ENCODE measurements at regions not wholly inside any gene's neighbourhood (a gene's known extent, or its start where the extent isn't known, plus 50 kb on each side); places are given as distances from the start of the nearest gene placed in this dataset.

- H3K27ac ChIP-seq: no peak overlapping the region
- H3K36me3 ChIP-seq (replicated peaks in 1 of 2): no peaks in the 10 kb centered on the region
- 19 to 50% (median 30%) methylated on average over 1 of the region's 1 CpG for WGBS, 4 donors
- intact Hi-C loops (cut with DNase I): no loop called here
- no peak for DNase-seq
- H3K4me3 ChIP-seq: no peak overlapping the region
- no peaks in the 10 kb centered on the region for H3K4me1 ChIP-seq (replicated peaks in 1 of 2)
- H3K9me3 ChIP-seq (replicated peaks in 1 of 3): no peaks in the 10 kb centered on the region
- H3K27me3 ChIP-seq: no peaks in the 10 kb centered on the region
- TF ChIP-seq CTCF (IDR thresholded peaks at IDR 0.05) (no peak), POLR2A (IDR thresholded peaks at IDR 0.05) (no peak)
These were observed 113.3 kb downstream of the IL20RB start for GRCh38 chr3:137071104-137071503.

- H3K36me3 ChIP-seq (replicated peaks in 1 of 2): no peaks in the 10 kb centered on the region
- WGBS, 4 donors: 78 to 90% (median 82%) methylated on average over 2 of the region's 2 CpGs
- TF ChIP-seq CTCF (IDR thresholded peaks at IDR 0.05) (no peak), POLR2A (IDR thresholded peaks at IDR 0.05) (no peak)
- DNase-seq: no peak
- intact Hi-C loops (cut with DNase I): no loop called here
- no peak overlapping the region for H3K27ac ChIP-seq
- H3K4me1 ChIP-seq (replicated peaks in 1 of 2): no peaks in the 10 kb centered on the region
- no peaks in the 10 kb centered on the region for H3K9me3 ChIP-seq (replicated peaks in 1 of 3)
- H3K4me3 ChIP-seq: no peak overlapping the region
- H3K27me3 ChIP-seq: no peaks in the 10 kb centered on the region
These were observed 117.2 kb downstream of the IL20RB start for GRCh38 chr3:137075020-137075419.

GRCh38 chr3:137078040-137078439 is 120.3 kb downstream of the IL20RB start:
- DNase-seq: no peak
- Histone ChIP-seq H3K9me3 (replicated peaks in 1 of 3) (no peaks in the 10 kb centered on the region), H3K4me3 (no peak overlapping the region), H3K4me1 (replicated peaks in 1 of 2) (no peaks in the 10 kb centered on the region), H3K27me3 (no peaks in the 10 kb centered on the region), H3K36me3 (replicated peaks in 1 of 2) (no peaks in the 10 kb centered on the region), H3K27ac (no peak overlapping the region)
- TF ChIP-seq POLR2A (IDR thresholded peaks at IDR 0.05) (no peak), CTCF (IDR thresholded peaks at IDR 0.05) (no peak)
- WGBS, 4 donors: 64 to 72% (median 69%) methylated on average over 2 of the region's 2 CpGs
- intact Hi-C loops (cut with DNase I): no loop called here

GRCh38 chr3:137079571-137079970 is 121.8 kb downstream of the IL20RB start:
- Histone ChIP-seq H3K27me3 (no peaks in the 10 kb centered on the region), H3K9me3 (replicated peaks in 1 of 3) (no peaks in the 10 kb centered on the region), H3K4me3 (no peak overlapping the region), H3K36me3 (replicated peaks in 1 of 2) (no peaks in the 10 kb centered on the region), H3K4me1 (replicated peaks in 1 of 2) (no peaks in the 10 kb centered on the region), H3K27ac (no peak overlapping the region)
- WGBS, 4 donors: 79 to 92% (median 85%) methylated on average over 2 of the region's 2 CpGs
- TF ChIP-seq CTCF (IDR thresholded peaks at IDR 0.05) (no peak), POLR2A (IDR thresholded peaks at IDR 0.05) (no peak)
- no peak for DNase-seq
- intact Hi-C loops (cut with DNase I): no loop called here
